ENCODE measurements at regions not wholly inside any gene's neighbourhood (a gene's known extent, or its start where the extent isn't known, plus 50 kb on each side); places are given as distances from the start of the nearest gene placed in this dataset.

DNA sequence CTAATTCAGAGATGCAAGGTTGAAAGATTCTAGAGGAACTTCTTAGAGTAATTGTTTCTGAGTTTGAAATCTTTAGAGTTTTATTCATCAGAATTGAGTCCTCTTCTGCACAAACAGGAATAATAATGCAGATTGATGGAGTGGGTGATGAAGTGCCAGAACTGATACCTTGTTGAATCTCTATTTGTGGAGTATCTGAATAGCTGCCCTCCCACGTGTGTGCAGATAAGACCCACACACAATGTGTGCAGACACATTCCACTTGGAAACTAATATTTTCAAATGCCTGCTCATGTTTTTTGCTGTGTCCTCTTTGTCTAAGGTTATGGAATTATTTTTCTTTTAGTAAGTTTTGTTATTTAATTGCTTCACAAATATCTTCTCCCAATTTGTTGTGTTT, 1167.8 kb upstream of the MAP3K7 start:
- Histone ChIP-seq H3K27me3 (no peaks in the 10 kb centered on the region), H3K27ac (no peak overlapping the region), H3K36me3 (no peaks in the 10 kb centered on the region), H3K9me3 (no peaks in the 10 kb centered on the region), H3K4me3 (no peak overlapping the region), H3K4me1 (no peaks in the 10 kb centered on the region)
- intact Hi-C loops (cut with DNase I) = no loop called here
- TF ChIP-seq, protein P1, sequence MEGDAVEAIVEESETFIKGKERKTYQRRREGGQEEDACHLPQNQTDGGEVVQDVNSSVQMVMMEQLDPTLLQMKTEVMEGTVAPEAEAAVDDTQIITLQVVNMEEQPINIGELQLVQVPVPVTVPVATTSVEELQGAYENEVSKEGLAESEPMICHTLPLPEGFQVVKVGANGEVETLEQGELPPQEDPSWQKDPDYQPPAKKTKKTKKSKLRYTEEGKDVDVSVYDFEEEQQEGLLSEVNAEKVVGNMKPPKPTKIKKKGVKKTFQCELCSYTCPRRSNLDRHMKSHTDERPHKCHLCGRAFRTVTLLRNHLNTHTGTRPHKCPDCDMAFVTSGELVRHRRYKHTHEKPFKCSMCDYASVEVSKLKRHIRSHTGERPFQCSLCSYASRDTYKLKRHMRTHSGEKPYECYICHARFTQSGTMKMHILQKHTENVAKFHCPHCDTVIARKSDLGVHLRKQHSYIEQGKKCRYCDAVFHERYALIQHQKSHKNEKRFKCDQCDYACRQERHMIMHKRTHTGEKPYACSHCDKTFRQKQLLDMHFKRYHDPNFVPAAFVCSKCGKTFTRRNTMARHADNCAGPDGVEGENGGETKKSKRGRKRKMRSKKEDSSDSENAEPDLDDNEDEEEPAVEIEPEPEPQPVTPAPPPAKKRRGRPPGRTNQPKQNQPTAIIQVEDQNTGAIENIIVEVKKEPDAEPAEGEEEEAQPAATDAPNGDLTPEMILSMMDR (IDR thresholded peaks at IDR 0.05) = no peak
- DNase-seq (no peak), ATAC-seq (no peak)

DNA sequence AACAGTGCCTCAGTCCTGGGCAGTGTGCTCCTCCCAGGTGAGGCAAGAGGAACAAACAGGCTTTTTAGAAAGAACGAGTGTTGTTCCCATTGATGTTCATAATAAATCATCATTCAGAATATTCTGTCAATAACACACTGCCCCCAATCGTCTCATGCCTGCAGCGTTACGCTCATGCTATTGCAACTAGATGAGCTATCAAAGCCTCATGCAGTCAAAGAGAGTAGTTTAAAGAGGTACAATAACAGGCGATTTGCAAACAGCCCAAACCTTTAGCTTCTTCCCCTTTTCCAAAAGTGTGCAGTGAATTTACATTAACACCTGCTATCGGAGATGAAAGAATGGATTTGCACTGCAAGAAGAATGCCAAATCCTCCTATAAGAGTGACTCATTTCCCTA, 1164.7 kb upstream of the MAP3K7 start:
- Histone ChIP-seq H3K27me3 (no peaks in the 10 kb centered on the region), H3K27ac (no peak overlapping the region), H3K36me3 (no peaks in the 10 kb centered on the region), H3K9me3 (no peaks in the 10 kb centered on the region), H3K4me1 (no peaks in the 10 kb centered on the region), H3K4me3 (no peak overlapping the region)
- TF ChIP-seq, protein P1 (IDR thresholded peaks at IDR 0.05) = no peak
- intact Hi-C loops (cut with DNase I) = no loop called here
- DNase-seq (no peak), ATAC-seq (no peak)

DNA sequence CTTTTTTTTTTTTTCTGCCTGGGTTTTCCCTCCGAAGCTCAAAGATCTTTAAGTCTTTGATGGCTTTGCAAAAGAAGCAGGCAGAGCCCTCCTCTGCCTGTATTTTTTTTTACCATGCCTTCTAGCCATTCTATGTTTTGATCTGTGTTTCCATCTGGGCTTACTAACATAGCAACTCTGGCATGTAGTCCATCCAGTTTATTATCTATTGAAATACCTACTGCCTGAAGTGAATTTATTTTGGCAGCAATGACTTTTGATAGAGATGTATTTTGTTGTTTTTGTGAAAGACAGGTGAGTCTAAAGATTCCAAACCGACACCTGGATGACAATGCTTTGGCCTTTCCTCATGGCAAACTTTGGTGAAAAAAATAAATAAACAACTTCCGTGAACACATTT, 1157.7 kb upstream of the MAP3K7 start:
- intact Hi-C loops (cut with DNase I) = no loop called here
- Histone ChIP-seq H3K9me3 (no peaks in the 10 kb centered on the region), H3K27me3 (no peaks in the 10 kb centered on the region), H3K4me1 (no peaks in the 10 kb centered on the region), H3K27ac (no peak overlapping the region), H3K36me3 (no peaks in the 10 kb centered on the region), H3K4me3 (no peak overlapping the region)
- TF ChIP-seq, protein P1 (IDR thresholded peaks at IDR 0.05) = no peak
- DNase-seq (no peak), ATAC-seq (no peak)

DNA sequence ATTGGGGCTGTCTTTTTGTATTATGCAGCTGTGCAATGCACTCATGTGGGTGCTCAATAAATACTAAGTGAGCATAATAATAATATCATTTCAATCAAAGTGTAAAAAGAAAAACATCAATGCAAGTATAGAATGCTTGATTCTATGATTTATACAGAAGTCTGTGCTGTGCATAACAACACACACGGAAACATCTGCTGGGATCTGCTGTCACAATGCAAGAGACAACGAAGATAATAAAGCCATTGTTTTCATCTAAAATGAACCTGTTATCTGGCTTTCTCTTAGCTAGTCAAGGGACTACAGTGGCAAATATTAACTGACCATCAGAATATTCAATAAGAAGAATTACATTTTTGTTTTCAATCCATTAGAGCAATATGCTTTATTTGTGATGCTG, 1156.9 kb upstream of the MAP3K7 start:
- ATAC-seq (no peak), DNase-seq (no peak)
- no peak overlapping the region for H3K27ac ChIP-seq
- intact Hi-C loops (cut with DNase I) = no loop called here
- no peaks in the 10 kb centered on the region for H3K27me3 ChIP-seq
- no peaks in the 10 kb centered on the region for H3K9me3 ChIP-seq
- TF ChIP-seq, protein P1 (IDR thresholded peaks at IDR 0.05) = no peak
- H3K4me1 ChIP-seq = no peaks in the 10 kb centered on the region
- no peaks in the 10 kb centered on the region for H3K36me3 ChIP-seq
- no peak overlapping the region for H3K4me3 ChIP-seq

DNA sequence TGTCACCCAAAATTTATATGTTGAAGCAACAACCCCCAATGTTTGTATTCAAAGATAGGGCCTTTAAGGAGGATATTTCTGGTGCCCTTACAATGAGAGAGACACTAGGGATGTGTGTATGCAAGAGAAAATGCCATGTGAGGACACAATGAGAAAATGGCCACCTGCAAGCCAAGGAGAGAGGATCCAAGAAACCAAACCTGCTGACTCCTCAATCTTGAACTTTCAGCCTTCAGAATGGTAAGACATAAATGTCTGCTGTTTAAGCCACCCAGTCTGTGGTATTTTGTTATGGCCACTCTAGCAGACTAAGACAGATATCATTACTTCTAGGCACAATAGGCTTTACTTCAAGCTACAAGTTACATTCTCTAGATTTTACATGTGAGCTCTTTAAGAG, 1145.1 kb upstream of the MAP3K7 start:
- H3K9me3 ChIP-seq = no peaks in the 10 kb centered on the region
- DNase-seq = no peak
- no peaks in the 10 kb centered on the region for H3K36me3 ChIP-seq
- H3K27me3 ChIP-seq = no peaks in the 10 kb centered on the region
- intact Hi-C loops (cut with DNase I) = no loop called here
- ATAC-seq = no peak
- no peaks in the 10 kb centered on the region for H3K4me1 ChIP-seq
- H3K4me3 ChIP-seq = no peak overlapping the region
- no peak overlapping the region for H3K27ac ChIP-seq
- TF ChIP-seq, protein P1 (IDR thresholded peaks at IDR 0.05) = no peak

DNA sequence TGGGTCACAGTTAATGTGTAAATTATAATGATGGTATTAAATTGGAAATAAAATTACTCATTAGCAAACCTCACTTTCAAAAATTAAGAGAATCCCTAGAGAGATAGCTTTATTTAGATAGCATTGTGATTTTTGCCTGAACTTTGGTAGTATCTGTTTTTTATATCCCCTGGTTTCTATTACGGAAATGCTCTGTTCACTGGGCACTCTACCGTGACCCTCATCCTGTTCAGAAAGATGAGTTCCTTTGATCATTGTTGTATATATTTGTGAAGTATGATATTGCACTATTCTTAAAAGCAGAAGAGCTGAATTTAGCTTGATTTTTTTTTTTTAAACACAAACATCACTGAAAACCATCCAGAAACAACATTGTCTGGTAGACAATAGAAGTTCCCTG, 1143.8 kb upstream of the MAP3K7 start:
- intact Hi-C loops (cut with DNase I) = no loop called here
- Histone ChIP-seq H3K4me3 (no peak overlapping the region), H3K27ac (no peak overlapping the region), H3K9me3 (no peaks in the 10 kb centered on the region), H3K36me3 (no peaks in the 10 kb centered on the region), H3K27me3 (no peaks in the 10 kb centered on the region), H3K4me1 (no peaks in the 10 kb centered on the region)
- TF ChIP-seq, protein P1 (IDR thresholded peaks at IDR 0.05) = no peak
- ATAC-seq = no peak
- no peak for DNase-seq

Measured in upper lobe of right lung (tissue), 1 donor.